ENCODE measurements at regions not wholly inside any gene's neighbourhood (a gene's known extent, or its start where the extent isn't known, plus 50 kb on each side); places are given as distances from the start of the nearest gene placed in this dataset.

- ChIA-PET POLR2A (interaction anchor here (0.7 kb wide), 1 partner anchor 12 kb away, joined by 3 read pairs; no protein-coding TSS in a partner anchor), CTCF (ENCODE audit: low intra/inter-chr PET ratio) (no interaction called here)
- in situ Hi-C loops (cut with MboI) = no loop called here
- DNase-seq (ENCODE audit: extremely low read depth in 1 of 4, low spot score in 3 of 4) = no peak
- no peak overlapping the region for H2AFZ ChIP-seq (ENCODE audit: low read depth, low read length)
- no peak overlapping the region for H3K4me2 ChIP-seq (ENCODE audit: insufficient read depth, low read length)
- H3K9ac ChIP-seq (ENCODE audit: insufficient read depth in 1 of 2, low read depth in 2 of 2, low read length in 2 of 2) = no peak overlapping the region
- no TSS peak for BruUV-seq (replicated peaks)
- no peaks in the 10 kb centered on the region; a peak in 1 of 5 replicates for H3K27me3 ChIP-seq (ENCODE audit: control insufficient read depth in 2 of 2, insufficient read depth in 2 of 2, low read length in 2 of 2)
- TF ChIP-seq ZNF639 (CRISPR knock-in tag; conservative IDR thresholded peaks at IDR 0.05 in 1 of 2, IDR thresholded peaks at IDR 0.05 in 1 of 2) (no peak), SAFB2 (IDR thresholded peaks at IDR 0.05; ENCODE audit: borderline replicate concordance, low read depth, low read length, severe bottlenecking) (no peak), EGR1 (conservative IDR thresholded peaks at IDR 0.05) (peak; percentile 45; the same call in 1 of the 2 replicates)
- no peak overlapping the region for H3K27ac ChIP-seq (ENCODE audit: extremely low read depth, low read depth, low read length)
- intact Hi-C loops (cut with micrococcal nuclease) = no loop called here
- no peak for FAIRE-seq
- no peaks in the 10 kb centered on the region for H3K9me1 ChIP-seq (ENCODE audit: control insufficient read depth, insufficient read depth, low read length)
- H3K79me2 ChIP-seq (ENCODE audit: control insufficient read depth, insufficient read depth, low read length) = no peaks in the 10 kb centered on the region
- no peak overlapping the region for H3K4me3 ChIP-seq
- no peaks in the 10 kb centered on the region for H4K20me1 ChIP-seq (replicated peaks; ENCODE audit: control insufficient read depth, insufficient read depth, low read length)
- no peaks in the 10 kb centered on the region for H3K9me3 ChIP-seq (replicated peaks; ENCODE audit: control insufficient read depth, insufficient read depth, low read depth, low read length)
- H3K4me1 ChIP-seq (replicated peaks in 1 of 2; ENCODE audit: control insufficient read depth in 2 of 2, insufficient read depth in 2 of 2, low read length in 2 of 2) = no peaks in the 10 kb centered on the region
- no peak for ATAC-seq
- no peaks in the 10 kb centered on the region for H3K36me3 ChIP-seq (ENCODE audit: control insufficient read depth, insufficient read depth, low read length)
- 0% methylated on average over 4 of the region's 4 CpGs for WGBS (ENCODE audit: insufficient coverage, low coverage, missing lambda C conversion rate)
These were observed 776.6 kb downstream of the MED13L start for GRCh38 chr12:115500872-115501271.

- intact Hi-C loops (cut with micrococcal nuclease) (no loop called here), in situ Hi-C loops (cut with MboI) (no loop called here)
- Histone ChIP-seq H3K4me2 (ENCODE audit: insufficient read depth, low read length) (no peak overlapping the region), H3K27me3 (ENCODE audit: control insufficient read depth in 2 of 2, insufficient read depth in 2 of 2, low read length in 2 of 2) (no peaks in the 10 kb centered on the region), H2AFZ (ENCODE audit: low read depth, low read length) (no peak overlapping the region), H3K79me2 (ENCODE audit: control insufficient read depth, insufficient read depth, low read length) (no peaks in the 10 kb centered on the region), H4K20me1 (replicated peaks; ENCODE audit: control insufficient read depth, insufficient read depth, low read length) (no peaks in the 10 kb centered on the region), H3K9me3 (replicated peaks; ENCODE audit: control insufficient read depth, insufficient read depth, low read depth, low read length) (no peaks in the 10 kb centered on the region), H3K9me1 (ENCODE audit: control insufficient read depth, insufficient read depth, low read length) (no peaks in the 10 kb centered on the region), H3K4me1 (replicated peaks in 1 of 2; ENCODE audit: control insufficient read depth in 2 of 2, insufficient read depth in 2 of 2, low read length in 2 of 2) (no peaks in the 10 kb centered on the region), H3K9ac (ENCODE audit: insufficient read depth in 1 of 2, low read depth in 2 of 2, low read length in 2 of 2) (no peak overlapping the region), H3K27ac (ENCODE audit: extremely low read depth, low read depth, low read length) (no peak overlapping the region), H3K36me3 (ENCODE audit: control insufficient read depth, insufficient read depth, low read length) (no peaks in the 10 kb centered on the region), H3K4me3 (no peak overlapping the region)
- ATAC-seq (no peak), FAIRE-seq (no peak), DNase-seq (ENCODE audit: extremely low read depth in 1 of 4, low spot score in 3 of 4) (no peak)
- WGBS (ENCODE audit: insufficient coverage, low coverage, missing lambda C conversion rate) = 0% methylated on average over 3 of the region's 3 CpGs
- no TSS peak for BruUV-seq (replicated peaks)
- ChIA-PET CTCF (ENCODE audit: low intra/inter-chr PET ratio) (no interaction called here), POLR2A (interaction anchor here (1.3 kb wide), 1 partner anchor 8 kb away, joined by 3 read pairs; no protein-coding TSS in a partner anchor)
- TF ChIP-seq GTF2F1 (IDR thresholded peaks at IDR 0.05; ENCODE audit: low read depth, low read length) = no peak
- no peak for TF ChIP-seq ESRRB (CRISPR knock-in tag; IDR thresholded peaks at IDR 0.05; ENCODE audit: borderline replicate concordance)
- no peak for TF ChIP-seq ASH1L (IDR thresholded peaks at IDR 0.05; ENCODE audit: borderline replicate concordance, low read depth, partially characterized antibody)
- TF ChIP-seq ATF6 (CRISPR knock-in tag; IDR thresholded peaks at IDR 0.05) = no peak
- no peak for TF ChIP-seq MCM7 (IDR thresholded peaks at IDR 0.05)
- no peak for TF ChIP-seq MBD1 (CRISPR knock-in tag; IDR thresholded peaks at IDR 0.05)
These were observed 782.2 kb downstream of the MED13L start for GRCh38 chr12:115495300-115495699.

Data from K562 (cell line).